ENCODE measurements at regions not wholly inside any gene's neighbourhood (a gene's known extent, or its start where the extent isn't known, plus 50 kb on each side); places are given as distances from the start of the nearest gene placed in this dataset.

GRCh38 chr2:212931271-212931670 lies 220.1 kb downstream of the IKZF2 start:
- TF ChIP-seq EZH2 (IDR thresholded peaks at IDR 0.05; ENCODE audit: insufficient read depth, poor library complexity, severe bottlenecking): no peak
- TF ChIP-seq EZH2phosphoT487 (IDR thresholded peaks at IDR 0.05; ENCODE audit: insufficient read depth, low read depth): no peak
